ENCODE measurements at regions not wholly inside any gene's neighbourhood (a gene's known extent, or its start where the extent isn't known, plus 50 kb on each side); places are given as distances from the start of the nearest gene placed in this dataset.

DNA sequence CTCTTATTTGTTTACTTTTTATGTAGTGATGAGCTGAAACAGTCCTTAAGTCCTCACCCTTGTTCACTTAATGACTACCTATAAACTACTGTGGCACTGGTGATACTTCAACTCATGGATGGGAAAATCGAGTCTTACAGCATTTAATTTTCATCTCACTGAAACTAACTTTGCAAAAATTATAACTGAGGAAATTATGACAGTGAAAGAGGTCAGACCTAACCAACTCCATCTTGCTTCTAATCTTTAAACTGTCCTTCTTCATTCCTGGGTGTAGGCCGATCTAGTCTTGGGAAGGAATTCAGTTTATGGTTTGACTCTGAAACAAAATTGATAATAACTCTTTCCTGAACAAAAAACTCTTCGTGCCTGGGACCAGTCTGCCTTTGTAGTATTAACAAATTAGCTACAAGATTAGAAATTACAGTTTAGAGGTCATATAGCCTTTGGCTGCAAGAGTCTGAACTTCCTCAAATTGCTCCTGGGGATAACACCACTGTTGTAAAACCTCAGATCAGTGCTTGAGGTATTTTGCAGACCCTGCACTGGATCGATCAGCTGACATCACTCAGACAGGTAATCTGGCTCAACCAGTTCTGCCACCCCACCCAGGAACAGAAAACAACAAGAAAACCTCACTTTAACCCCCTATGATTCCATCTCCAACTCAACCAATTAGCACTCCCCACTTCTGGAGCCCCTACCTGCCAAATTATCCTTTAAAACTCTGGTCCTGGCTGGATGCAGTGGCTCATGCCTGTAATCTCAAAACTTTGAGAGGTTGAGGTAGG lies 995.7 kb upstream of the PRKX start:
- H3K4me3 ChIP-seq, result no peak overlapping the region
- TF ChIP-seq YY1 (IDR thresholded peaks at IDR 0.05; ENCODE audit: low read depth, low read length) (no peak), KAT2A (conservative IDR thresholded peaks at IDR 0.05; ENCODE audit: control insufficient read depth, low read depth, low read length) (no peak), KLF5 (IDR thresholded peaks at IDR 0.05; ENCODE audit: partially characterized antibody) (no peak), LARP7 (IDR thresholded peaks at IDR 0.05) (no peak), CHD4 (IDR thresholded peaks at IDR 0.05) (no peak), STAT3 (IDR thresholded peaks at IDR 0.05; ENCODE audit: low read depth, low read length) (no peak), CBFB (IDR thresholded peaks at IDR 0.05; ENCODE audit: low read depth) (no peak), CHD1 (IDR thresholded peaks at IDR 0.05; ENCODE audit: low read depth, low read length) (no peak), CREM (IDR thresholded peaks at IDR 0.05; ENCODE audit: low read depth) (no peak), TAF1 (IDR thresholded peaks at IDR 0.05; ENCODE audit: borderline replicate concordance, low read depth, low read length) (no peak), JUND (IDR thresholded peaks at IDR 0.05; ENCODE audit: low read depth, low read length) (no peak), GABPA (IDR thresholded peaks at IDR 0.05; ENCODE audit: low read depth) (no peak), JUNB (IDR thresholded peaks at IDR 0.05) (no peak), MEF2A (IDR thresholded peaks at IDR 0.05; ENCODE audit: insufficient read depth, low read depth, low read length) (no peak), ATF7 (IDR thresholded peaks at IDR 0.05; ENCODE audit: low read depth) (no peak)
- TF ChIP-seq, protein P1, sequence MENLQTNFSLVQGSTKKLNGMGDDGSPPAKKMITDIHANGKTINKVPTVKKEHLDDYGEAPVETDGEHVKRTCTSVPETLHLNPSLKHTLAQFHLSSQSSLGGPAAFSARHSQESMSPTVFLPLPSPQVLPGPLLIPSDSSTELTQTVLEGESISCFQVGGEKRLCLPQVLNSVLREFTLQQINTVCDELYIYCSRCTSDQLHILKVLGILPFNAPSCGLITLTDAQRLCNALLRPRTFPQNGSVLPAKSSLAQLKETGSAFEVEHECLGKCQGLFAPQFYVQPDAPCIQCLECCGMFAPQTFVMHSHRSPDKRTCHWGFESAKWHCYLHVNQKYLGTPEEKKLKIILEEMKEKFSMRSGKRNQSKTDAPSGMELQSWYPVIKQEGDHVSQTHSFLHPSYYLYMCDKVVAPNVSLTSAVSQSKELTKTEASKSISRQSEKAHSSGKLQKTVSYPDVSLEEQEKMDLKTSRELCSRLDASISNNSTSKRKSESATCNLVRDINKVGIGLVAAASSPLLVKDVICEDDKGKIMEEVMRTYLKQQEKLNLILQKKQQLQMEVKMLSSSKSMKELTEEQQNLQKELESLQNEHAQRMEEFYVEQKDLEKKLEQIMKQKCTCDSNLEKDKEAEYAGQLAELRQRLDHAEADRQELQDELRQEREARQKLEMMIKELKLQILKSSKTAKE (IDR thresholded peaks at IDR 0.05; ENCODE audit: low read depth, poor library complexity, severe bottlenecking), result no peak
- TF ChIP-seq, protein P2, sequence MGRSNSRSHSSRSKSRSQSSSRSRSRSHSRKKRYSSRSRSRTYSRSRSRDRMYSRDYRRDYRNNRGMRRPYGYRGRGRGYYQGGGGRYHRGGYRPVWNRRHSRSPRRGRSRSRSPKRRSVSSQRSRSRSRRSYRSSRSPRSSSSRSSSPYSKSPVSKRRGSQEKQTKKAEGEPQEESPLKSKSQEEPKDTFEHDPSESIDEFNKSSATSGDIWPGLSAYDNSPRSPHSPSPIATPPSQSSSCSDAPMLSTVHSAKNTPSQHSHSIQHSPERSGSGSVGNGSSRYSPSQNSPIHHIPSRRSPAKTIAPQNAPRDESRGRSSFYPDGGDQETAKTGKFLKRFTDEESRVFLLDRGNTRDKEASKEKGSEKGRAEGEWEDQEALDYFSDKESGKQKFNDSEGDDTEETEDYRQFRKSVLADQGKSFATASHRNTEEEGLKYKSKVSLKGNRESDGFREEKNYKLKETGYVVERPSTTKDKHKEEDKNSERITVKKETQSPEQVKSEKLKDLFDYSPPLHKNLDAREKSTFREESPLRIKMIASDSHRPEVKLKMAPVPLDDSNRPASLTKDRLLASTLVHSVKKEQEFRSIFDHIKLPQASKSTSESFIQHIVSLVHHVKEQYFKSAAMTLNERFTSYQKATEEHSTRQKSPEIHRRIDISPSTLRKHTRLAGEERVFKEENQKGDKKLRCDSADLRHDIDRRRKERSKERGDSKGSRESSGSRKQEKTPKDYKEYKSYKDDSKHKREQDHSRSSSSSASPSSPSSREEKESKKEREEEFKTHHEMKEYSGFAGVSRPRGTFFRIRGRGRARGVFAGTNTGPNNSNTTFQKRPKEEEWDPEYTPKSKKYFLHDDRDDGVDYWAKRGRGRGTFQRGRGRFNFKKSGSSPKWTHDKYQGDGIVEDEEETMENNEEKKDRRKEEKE (IDR thresholded peaks at IDR 0.05), result no peak
- TF ChIP-seq, protein P3, sequence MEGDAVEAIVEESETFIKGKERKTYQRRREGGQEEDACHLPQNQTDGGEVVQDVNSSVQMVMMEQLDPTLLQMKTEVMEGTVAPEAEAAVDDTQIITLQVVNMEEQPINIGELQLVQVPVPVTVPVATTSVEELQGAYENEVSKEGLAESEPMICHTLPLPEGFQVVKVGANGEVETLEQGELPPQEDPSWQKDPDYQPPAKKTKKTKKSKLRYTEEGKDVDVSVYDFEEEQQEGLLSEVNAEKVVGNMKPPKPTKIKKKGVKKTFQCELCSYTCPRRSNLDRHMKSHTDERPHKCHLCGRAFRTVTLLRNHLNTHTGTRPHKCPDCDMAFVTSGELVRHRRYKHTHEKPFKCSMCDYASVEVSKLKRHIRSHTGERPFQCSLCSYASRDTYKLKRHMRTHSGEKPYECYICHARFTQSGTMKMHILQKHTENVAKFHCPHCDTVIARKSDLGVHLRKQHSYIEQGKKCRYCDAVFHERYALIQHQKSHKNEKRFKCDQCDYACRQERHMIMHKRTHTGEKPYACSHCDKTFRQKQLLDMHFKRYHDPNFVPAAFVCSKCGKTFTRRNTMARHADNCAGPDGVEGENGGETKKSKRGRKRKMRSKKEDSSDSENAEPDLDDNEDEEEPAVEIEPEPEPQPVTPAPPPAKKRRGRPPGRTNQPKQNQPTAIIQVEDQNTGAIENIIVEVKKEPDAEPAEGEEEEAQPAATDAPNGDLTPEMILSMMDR (IDR thresholded peaks at IDR 0.05 in 2 of 3, conservative IDR thresholded peaks at IDR 0.05 in 1 of 3; ENCODE audit: control insufficient read depth in 2 of 3, extremely low read depth in 1 of 3, insufficient read depth in 1 of 3, low read depth in 3 of 3, low read length in 3 of 3), result no peak
- H3K27me3 ChIP-seq (replicated peaks in 1 of 2; ENCODE audit: control insufficient read depth in 2 of 2, insufficient read depth in 2 of 2, low read length in 1 of 2), result no peaks in the 10 kb centered on the region
- POLR2A ChIA-PET, result interaction anchor here (0.6 kb wide), 1 partner anchor 30 kb away, joined by 3 read pairs; no protein-coding TSS in a partner anchor
- CTCF ChIA-PET, result no interaction called here
- WGBS (ENCODE audit: insufficient coverage, insufficient replicate concordance, low lambda C conversion rate, missing lambda C conversion rate), result 0% methylated on average over 4 of the region's 4 CpGs
- in situ Hi-C loops (cut with MboI), result no loop called here
- no peaks in the 10 kb centered on the region for H3K4me1 ChIP-seq (ENCODE audit: control insufficient read depth, insufficient read depth, low read length)
- ATAC-seq (no peak), DNase-seq (ENCODE audit: low read depth, low spot score) (no peak), FAIRE-seq (no peak)
- H3K79me2 ChIP-seq (ENCODE audit: control insufficient read depth, insufficient read depth, low read length), result no peaks in the 10 kb centered on the region
- H3K36me3 ChIP-seq (ENCODE audit: control insufficient read depth in 2 of 2, insufficient read depth in 2 of 2, low read length in 1 of 2), result no peaks in the 10 kb centered on the region
- BruUV-seq (replicated peaks), result TSS peak; percentile 53
- intact Hi-C loops (cut with micrococcal nuclease; ENCODE audit: unreplicated experiment), result no loop called here
- SMC1A ChIA-PET (ENCODE audit: uncharacterized antibody, unreplicated experiment), result no interaction called here
- no peak overlapping the region for H3K27ac ChIP-seq (ENCODE audit: control insufficient read depth, insufficient read depth)
- no peak overlapping the region for H2AFZ ChIP-seq (ENCODE audit: control insufficient read depth, low read depth, low read length)
- no peak overlapping the region for H3K9ac ChIP-seq (ENCODE audit: control insufficient read depth, insufficient read depth, low read length)
- H3K9me3 ChIP-seq (replicated peaks; ENCODE audit: control insufficient read depth, insufficient read depth, low read length), result no peaks in the 10 kb centered on the region
- no peaks in the 10 kb centered on the region for H4K20me1 ChIP-seq (ENCODE audit: control insufficient read depth, insufficient read depth)
- no peak overlapping the region for H3K4me2 ChIP-seq (ENCODE audit: control insufficient read depth, insufficient read depth)
- RAD21 ChIA-PET (ENCODE audit: unreplicated experiment), result no interaction called here

Data from GM12878 (cell line).